Mammary epithelial cell (primary cell): ENCODE measurements at regions not wholly inside any gene's neighbourhood (a gene's known extent, or its start where the extent isn't known, plus 50 kb on each side); places are given as distances from the start of the nearest gene placed in this dataset.

Experiments used
- CTCF ChIP-seq, 2 donors: IDR thresholded peaks in 1 of 2; conservative IDR thresholded peaks in 1 of 2; 2 replicates each; pipeline ENCODE4 v1.5.1; 2011 to 2012; ENCODE audit warnings: inconsistent platforms in 2 of 2, low read length in 2 of 2, mild to moderate bottlenecking in 2 of 2, control low read depth in 1 of 2, low read depth in 1 of 2; ENCODE audit not compliant: insufficient read depth in 1 of 2; ENCODE audit errors: extremely low read depth in 1 of 2
- EZH2 ChIP-seq: IDR thresholded peaks from 2 replicates; pipeline ENCODE4 v1.6.1; 2012; ENCODE audit warnings: low read length, inconsistent platforms, borderline replicate concordance

GRCh38 chr13:80009760-80010159, 331.2 kb downstream of the SPRY2 start:
- TF ChIP-seq CTCF (conservative IDR thresholded peaks at IDR 0.05 in 1 of 2, IDR thresholded peaks at IDR 0.05 in 1 of 2; ENCODE audit: extremely low read depth in 1 of 2, insufficient read depth in 1 of 2, low read depth in 1 of 2, low read length in 2 of 2) (no peak), EZH2 (no peak)
